Tibial artery (tissue), 4 donors: ENCODE measurements at regions not wholly inside any gene's neighbourhood (a gene's known extent, or its start where the extent isn't known, plus 50 kb on each side); places are given as distances from the start of the nearest gene placed in this dataset.

Experiments used
- DNase-seq, 2 donors: peaks; one replicate each; pipeline ENCODE4 v3.0.0-alpha.2; 2019
- H3K27ac ChIP-seq, 2 donors: fragments of 200-600 bp; sonication (generic) in 1 of 2; 1 replicate in 1 of 2; 2 replicates in 1 of 2; pipeline ENCODE4 v1.5.1; 2018 to 2019; ENCODE audit warnings: mild to moderate bottlenecking in 1 of 2
- H3K27me3 ChIP-seq, 2 donors: fragments of 200-600 bp; sonication (generic) in 1 of 2; one replicate each; pipeline versions ENCODE4 v1.5.1 to v1.6.0; 2016 to 2019
- H3K36me3 ChIP-seq, 3 donors: fragments of 200-600 bp; sonication (generic) in 2 of 3; one replicate each; pipeline ENCODE4 v1.5.1; 2016 to 2019; ENCODE audit warnings: mild to moderate bottlenecking in 2 of 3
- H3K4me1 ChIP-seq, 4 donors: fragments of 200-600 bp; sonication (generic) in 2 of 4; 1 replicate in 3 of 4; 2 replicates in 1 of 4; pipeline ENCODE4 v1.5.1; 2016 to 2019
- H3K4me3 ChIP-seq, 2 donors: fragments of 200-600 bp; sonication (generic) in 1 of 2; 1 replicate in 1 of 2; 2 replicates in 1 of 2; pipeline ENCODE4 v1.5.1; 2018 to 2019; ENCODE audit warnings: mild to moderate bottlenecking in 2 of 2
- H3K9me3 ChIP-seq, 3 donors: fragments of 200-600 bp; sonication (generic) in 1 of 3; one replicate each; pipeline ENCODE4 v1.5.1; 2016 to 2019
- intact Hi-C: fragments of 100-400 bp; cut with DNase I; formaldehyde crosslinking; loops from one replicate; pipeline ENCODE4 v1.15.0; 2023; ENCODE audit warnings: low total_unique reads
- TF ChIP-seq, protein P1 (sequence below), 2 experiments: fragments of 200-600 bp in 1 of 2; fragments of 450-650 bp in 1 of 2; IDR thresholded peaks; one replicate each; pipeline ENCODE4 v1.5.1; 2017 to 2019; ENCODE audit warnings: antibody characterized with exemption in 2 of 2, mild to moderate bottlenecking in 1 of 2, moderate library complexity in 1 of 2

DNA sequence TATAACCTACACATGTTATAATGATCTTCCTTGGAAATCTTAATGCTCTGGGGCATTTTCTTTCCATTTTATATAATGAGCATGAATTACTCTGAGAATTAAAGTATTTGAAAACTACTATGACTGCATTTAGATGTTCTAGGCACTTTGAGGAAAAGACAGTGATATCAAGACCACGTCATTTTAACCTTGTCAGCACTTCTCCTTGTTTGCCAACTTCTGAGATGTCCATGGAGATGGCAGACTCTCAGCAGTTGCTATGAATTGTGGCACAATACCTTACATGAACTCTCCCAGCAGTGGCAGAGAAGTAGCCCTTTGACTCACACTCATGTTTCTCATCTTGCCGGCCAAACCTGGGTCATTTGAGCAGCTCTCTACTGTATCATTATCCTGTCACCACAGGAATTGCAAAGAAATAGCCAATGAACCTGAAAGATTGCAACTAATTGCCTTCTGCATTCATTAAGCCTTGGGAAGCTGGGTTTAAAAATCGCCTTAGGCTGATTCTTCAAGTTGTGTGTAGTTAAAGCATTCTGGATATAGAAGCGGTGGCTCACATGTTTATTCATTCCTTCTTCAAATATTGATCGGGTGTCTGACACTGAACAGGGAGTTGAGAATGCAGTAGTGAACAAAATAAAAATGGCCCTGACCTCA lies 272.2 kb upstream of the CFAP20DC start:
- TF ChIP-seq, protein P1, sequence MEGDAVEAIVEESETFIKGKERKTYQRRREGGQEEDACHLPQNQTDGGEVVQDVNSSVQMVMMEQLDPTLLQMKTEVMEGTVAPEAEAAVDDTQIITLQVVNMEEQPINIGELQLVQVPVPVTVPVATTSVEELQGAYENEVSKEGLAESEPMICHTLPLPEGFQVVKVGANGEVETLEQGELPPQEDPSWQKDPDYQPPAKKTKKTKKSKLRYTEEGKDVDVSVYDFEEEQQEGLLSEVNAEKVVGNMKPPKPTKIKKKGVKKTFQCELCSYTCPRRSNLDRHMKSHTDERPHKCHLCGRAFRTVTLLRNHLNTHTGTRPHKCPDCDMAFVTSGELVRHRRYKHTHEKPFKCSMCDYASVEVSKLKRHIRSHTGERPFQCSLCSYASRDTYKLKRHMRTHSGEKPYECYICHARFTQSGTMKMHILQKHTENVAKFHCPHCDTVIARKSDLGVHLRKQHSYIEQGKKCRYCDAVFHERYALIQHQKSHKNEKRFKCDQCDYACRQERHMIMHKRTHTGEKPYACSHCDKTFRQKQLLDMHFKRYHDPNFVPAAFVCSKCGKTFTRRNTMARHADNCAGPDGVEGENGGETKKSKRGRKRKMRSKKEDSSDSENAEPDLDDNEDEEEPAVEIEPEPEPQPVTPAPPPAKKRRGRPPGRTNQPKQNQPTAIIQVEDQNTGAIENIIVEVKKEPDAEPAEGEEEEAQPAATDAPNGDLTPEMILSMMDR (IDR thresholded peaks at IDR 0.05) = no peak
- no peak overlapping the region for H3K4me3 ChIP-seq
- H3K4me1 ChIP-seq = no peaks in the 10 kb centered on the region
- no peaks in the 10 kb centered on the region for H3K27me3 ChIP-seq
- DNase-seq = no peak
- H3K27ac ChIP-seq = no peak overlapping the region
- no peaks in the 10 kb centered on the region for H3K9me3 ChIP-seq
- no peaks in the 10 kb centered on the region for H3K36me3 ChIP-seq
- intact Hi-C loops = no loop called here

DNA sequence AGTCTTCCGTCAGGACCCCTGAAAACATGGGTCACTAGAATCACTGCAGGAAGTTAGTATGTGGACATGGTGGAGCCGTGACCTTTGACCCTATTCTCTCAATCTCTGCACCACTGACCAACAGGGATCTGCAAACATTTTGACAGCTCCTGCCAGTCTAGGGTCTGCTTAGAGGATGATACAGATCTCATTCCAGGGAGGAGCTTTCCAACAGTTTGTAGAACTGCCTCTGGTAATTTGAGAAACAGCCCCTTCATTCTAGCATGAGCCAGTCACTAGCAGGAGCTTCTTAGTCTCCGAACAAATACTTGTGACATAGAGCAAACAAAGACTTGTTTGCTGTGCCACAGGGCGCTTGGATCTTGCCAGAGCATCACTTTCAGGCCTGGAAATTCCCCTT lies 270.3 kb upstream of the CFAP20DC start:
- Histone ChIP-seq H3K27me3 (no peaks in the 10 kb centered on the region), H3K36me3 (no peaks in the 10 kb centered on the region), H3K27ac (no peak overlapping the region), H3K4me3 (no peak overlapping the region), H3K4me1 (no peaks in the 10 kb centered on the region), H3K9me3 (no peaks in the 10 kb centered on the region)
- intact Hi-C loops = no loop called here
- TF ChIP-seq, protein P1 (IDR thresholded peaks at IDR 0.05) = no peak
- no peak for DNase-seq

DNA sequence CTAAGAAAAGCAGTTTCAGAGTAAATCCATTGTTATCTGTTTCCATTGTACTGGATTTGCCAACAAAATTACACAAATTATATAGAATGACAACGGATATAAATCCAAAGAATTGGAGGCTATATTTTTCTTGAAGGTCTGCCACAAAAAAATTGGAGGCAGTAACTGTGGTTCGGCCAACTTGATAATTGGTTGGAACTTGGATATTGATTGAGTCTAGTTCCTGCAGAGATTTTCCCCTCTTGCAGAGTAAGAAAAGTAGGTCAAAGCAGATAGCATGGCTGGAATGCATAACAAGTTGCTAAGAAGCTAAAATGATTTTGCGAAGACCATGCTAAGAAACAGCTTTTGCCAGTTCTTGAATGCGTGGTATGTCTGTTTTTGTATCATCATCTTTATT lies 269.6 kb upstream of the CFAP20DC start:
- DNase-seq = no peak
- TF ChIP-seq, protein P1 (IDR thresholded peaks at IDR 0.05) = no peak
- no peak overlapping the region for H3K4me3 ChIP-seq
- no peaks in the 10 kb centered on the region for H3K4me1 ChIP-seq
- intact Hi-C loops = no loop called here
- H3K27me3 ChIP-seq = no peaks in the 10 kb centered on the region
- no peaks in the 10 kb centered on the region for H3K36me3 ChIP-seq
- no peak overlapping the region for H3K27ac ChIP-seq
- no peaks in the 10 kb centered on the region for H3K9me3 ChIP-seq

DNA sequence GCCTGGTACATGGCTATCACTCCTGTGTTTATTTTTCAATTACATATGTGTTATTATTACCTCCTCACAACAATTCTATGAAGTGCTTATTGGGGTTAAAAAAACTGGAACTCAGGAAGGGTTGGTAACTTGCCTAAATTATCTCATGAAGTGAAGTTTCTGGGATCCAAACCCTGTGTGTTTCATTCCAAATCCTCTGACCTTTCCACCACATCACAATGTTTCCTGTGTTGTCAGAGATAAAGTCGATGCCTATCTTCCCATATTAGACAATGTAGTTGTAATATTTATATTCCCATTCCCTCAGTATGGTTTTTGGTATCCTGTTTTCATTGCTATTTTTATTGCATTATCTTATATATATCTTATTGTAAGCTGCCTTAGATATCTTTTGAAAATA lies 269.1 kb upstream of the CFAP20DC start:
- no peaks in the 10 kb centered on the region for H3K27me3 ChIP-seq
- TF ChIP-seq, protein P1 (IDR thresholded peaks at IDR 0.05) = no peak
- intact Hi-C loops = no loop called here

DNA sequence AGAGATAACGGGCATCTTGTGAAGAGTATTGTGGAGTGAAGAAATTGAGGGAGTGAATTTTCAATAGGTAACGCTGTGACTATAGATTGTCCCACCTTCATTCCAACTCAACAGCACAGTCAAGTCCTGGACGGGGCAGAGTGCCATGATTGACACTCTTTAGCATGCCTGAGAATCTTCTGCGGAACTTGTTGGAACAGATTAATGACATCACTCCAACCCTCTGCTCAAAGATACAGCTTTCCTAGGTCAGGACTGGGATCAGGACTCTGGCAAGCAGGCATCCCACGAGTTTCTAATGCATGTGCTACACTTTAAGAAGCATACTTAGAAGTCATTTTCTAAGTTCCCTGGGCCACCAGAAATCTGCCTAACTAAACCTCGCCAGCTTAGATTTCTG lies 267.6 kb upstream of the CFAP20DC start:
- intact Hi-C loops = no loop called here
- no peak overlapping the region for H3K4me3 ChIP-seq
- H3K9me3 ChIP-seq = no peaks in the 10 kb centered on the region
- no peaks in the 10 kb centered on the region for H3K36me3 ChIP-seq
- DNase-seq = no peak
- H3K27ac ChIP-seq = no peak overlapping the region
- TF ChIP-seq, protein P1 (IDR thresholded peaks at IDR 0.05) = no peak
- H3K4me1 ChIP-seq = no peaks in the 10 kb centered on the region
- no peaks in the 10 kb centered on the region for H3K27me3 ChIP-seq

More for the DNA sequence above, 269.1 kb upstream of the CFAP20DC start:
- DNase-seq = no peak
- Histone ChIP-seq H3K9me3 (no peaks in the 10 kb centered on the region), H3K27ac (no peak overlapping the region), H3K36me3 (no peaks in the 10 kb centered on the region), H3K4me1 (no peaks in the 10 kb centered on the region), H3K4me3 (no peak overlapping the region)
